Mesenchymal stem cell (in vitro differentiated cells and primary cell): ENCODE measurements at regions not wholly inside any gene's neighbourhood (a gene's known extent, or its start where the extent isn't known, plus 50 kb on each side); places are given as distances from the start of the nearest gene placed in this dataset.
"Not testable (repeated sequence)": the region's sequence is repeated elsewhere in the genome, so short reads cannot be mapped to it uniquely, and the experiment has no call there.

Experiments
- DNase-seq: peaks from one replicate; pipeline ENCODE4 v3.0.0-alpha.2; 2013
- H2AFZ ChIP-seq: one replicate; pipeline ENCODE4 v1.6.1; 2013; ENCODE audit warnings: low read depth, mild to moderate bottlenecking, control low read depth, inconsistent platforms, low read length, moderate library complexity
- H2AK5ac ChIP-seq: 2 replicates; pipeline ENCODE4 v1.6.1; 2013; ENCODE audit warnings: low read length, moderate library complexity, mild to moderate bottlenecking, inconsistent platforms; ENCODE audit not compliant: severe bottlenecking
- H2BK120ac ChIP-seq: one replicate; pipeline ENCODE4 v1.6.1; 2013; ENCODE audit warnings: low read depth, mild to moderate bottlenecking, inconsistent platforms, low read length, moderate library complexity
- H2BK12ac ChIP-seq, 2 experiments: one replicate each; pipeline ENCODE4 v1.6.1; 2013; ENCODE audit warnings: inconsistent platforms in 2 of 2, low read length in 2 of 2, mild to moderate bottlenecking in 2 of 2, moderate library complexity in 2 of 2, control low read depth in 1 of 2
- H2BK15ac ChIP-seq: one replicate; pipeline ENCODE4 v1.6.1; 2013; ENCODE audit warnings: mild to moderate bottlenecking, low read depth, inconsistent platforms; ENCODE audit not compliant: poor library complexity, severe bottlenecking
- H2BK5ac ChIP-seq: 2 replicates; pipeline ENCODE4 v1.6.1; 2013; ENCODE audit warnings: low read depth, mild to moderate bottlenecking, low read length, control low read depth, inconsistent platforms; ENCODE audit not compliant: poor library complexity, severe bottlenecking
- H3K14ac ChIP-seq, 2 experiments: one replicate each; pipeline ENCODE4 v1.6.1; 2013; ENCODE audit warnings: inconsistent platforms in 2 of 2, low read length in 2 of 2, control low read depth in 1 of 2, mild to moderate bottlenecking in 1 of 2, moderate library complexity in 1 of 2
- H3K18ac ChIP-seq, 2 experiments: one replicate each; pipeline ENCODE4 v1.6.1; 2013; ENCODE audit warnings: inconsistent platforms in 2 of 2, low read length in 2 of 2, control low read depth in 1 of 2, low read depth in 1 of 2, mild to moderate bottlenecking in 1 of 2
- H3K23ac ChIP-seq, 2 experiments: one replicate each; pipeline ENCODE4 v1.6.1; 2013; ENCODE audit warnings: inconsistent platforms in 2 of 2, low read length in 2 of 2, mild to moderate bottlenecking in 2 of 2, moderate library complexity in 2 of 2, control low read depth in 1 of 2
- H3K27ac ChIP-seq: 2 replicates; pipeline ENCODE4 v1.5.1; 2013; ENCODE audit warnings: mild to moderate bottlenecking, moderate library complexity, low read length, control low read depth, inconsistent platforms; ENCODE audit not compliant: poor library complexity, severe bottlenecking
- H3K27me3 ChIP-seq, 2 experiments: 2 replicates each; pipeline versions ENCODE4 v1.6.1 to v1.7.0; 2013; ENCODE audit warnings: low read length in 2 of 2, mild to moderate bottlenecking in 2 of 2, moderate library complexity in 2 of 2, control low read depth in 1 of 2, inconsistent platforms in 1 of 2; ENCODE audit not compliant: control insufficient read depth in 1 of 2, insufficient read depth in 1 of 2
- H3K36me3 ChIP-seq, 2 experiments: 2 replicates each; pipeline versions ENCODE4 v1.6.1 to v1.7.0; 2013; ENCODE audit warnings: low read length in 2 of 2, control low read depth in 1 of 2, inconsistent platforms in 1 of 2, low read depth in 1 of 2, mild to moderate bottlenecking in 1 of 2; ENCODE audit not compliant: insufficient read depth in 2 of 2, control insufficient read depth in 1 of 2
- H3K4ac ChIP-seq, 2 experiments: one replicate each; pipeline ENCODE4 v1.6.1; 2013; ENCODE audit warnings: inconsistent platforms in 2 of 2, low read length in 2 of 2, mild to moderate bottlenecking in 2 of 2, moderate library complexity in 2 of 2, control low read depth in 1 of 2, low read depth in 1 of 2
- H3K4me1 ChIP-seq: 2 replicates; pipeline ENCODE4 v1.6.1; 2013; ENCODE audit warnings: low read depth, low read length, control low read depth; ENCODE audit not compliant: control insufficient read depth, insufficient read depth
- H3K4me2 ChIP-seq: 2 replicates; pipeline ENCODE4 v1.6.1; 2013; ENCODE audit warnings: low read length, mild to moderate bottlenecking, inconsistent platforms; ENCODE audit not compliant: poor library complexity, severe bottlenecking
- H3K4me3 ChIP-seq, 2 experiments: 2 replicates each; pipeline versions ENCODE4 v1.5.1 to v1.7.0; 2013; ENCODE audit warnings: low read length in 2 of 2, mild to moderate bottlenecking in 2 of 2, control low read depth in 1 of 2, low read depth in 1 of 2; ENCODE audit not compliant: insufficient read depth in 1 of 2
- H3K79me1 ChIP-seq: replicated peaks from 2 replicates; pipeline ENCODE4 v1.6.1; 2013; ENCODE audit warnings: mild to moderate bottlenecking, control low read depth, low read length, inconsistent platforms; ENCODE audit not compliant: poor library complexity, severe bottlenecking
- H3K9ac ChIP-seq: 2 replicates; pipeline ENCODE4 v1.7.0; 2013; ENCODE audit warnings: mild to moderate bottlenecking, low read length, moderate library complexity
- H3K9me3 ChIP-seq: 2 replicates; pipeline ENCODE4 v1.7.0; 2013; ENCODE audit warnings: mild to moderate bottlenecking, low read length; ENCODE audit not compliant: control insufficient read depth
- H4K8ac ChIP-seq: one replicate; pipeline ENCODE4 v1.6.1; 2013; ENCODE audit warnings: inconsistent platforms, mild to moderate bottlenecking, low read length, moderate library complexity
- H4K91ac ChIP-seq: one replicate; pipeline ENCODE4 v1.6.1; 2013; ENCODE audit warnings: mild to moderate bottlenecking, low read length, inconsistent platforms
- WGBS: methylation state at CpG from one replicate; pipeline ENCODE4 v1.1.7; 2013; ENCODE audit warnings: mixed read lengths; 5-methylcytosine and 5-hydroxymethylcytosine counted together

DNA sequence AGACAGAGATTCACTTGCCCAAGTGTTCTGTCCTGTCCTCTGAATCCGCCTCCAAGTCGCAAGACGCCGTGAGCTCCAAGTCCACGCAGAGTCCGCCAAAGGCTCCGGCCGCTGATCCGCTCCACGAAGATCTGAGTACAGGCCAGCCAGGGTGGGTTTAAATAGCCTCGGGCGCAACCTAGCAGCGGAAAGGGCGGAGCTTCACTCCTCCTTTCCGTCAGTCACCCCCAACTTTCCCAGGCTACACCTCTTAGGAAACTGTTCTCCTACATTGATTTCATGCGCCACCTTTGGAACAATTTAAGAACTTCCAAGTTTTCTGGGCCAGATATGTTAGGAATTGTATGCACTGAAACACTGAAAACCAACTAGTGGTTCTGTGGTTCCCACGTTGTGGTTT, 301.8 kb downstream of the CWH43 start:
- H3K36me3 ChIP-seq, H3K4ac ChIP-seq, H3K4me3 ChIP-seq, H3K18ac ChIP-seq, H2BK15ac ChIP-seq, H2BK120ac ChIP-seq, H4K91ac ChIP-seq, H3K14ac ChIP-seq, H2AK5ac ChIP-seq, H3K9me3 ChIP-seq, H3K27me3 ChIP-seq, H3K79me1 ChIP-seq, H4K8ac ChIP-seq, H3K9ac ChIP-seq, H3K23ac ChIP-seq, H2AFZ ChIP-seq, H3K27ac ChIP-seq, H2BK5ac ChIP-seq, H2BK12ac ChIP-seq, H3K4me1 ChIP-seq, DNase-seq, H3K4me2 ChIP-seq: not testable (repeated sequence)
- 93% methylated on average over 16 of the region's 17 CpGs for WGBS

DNA sequence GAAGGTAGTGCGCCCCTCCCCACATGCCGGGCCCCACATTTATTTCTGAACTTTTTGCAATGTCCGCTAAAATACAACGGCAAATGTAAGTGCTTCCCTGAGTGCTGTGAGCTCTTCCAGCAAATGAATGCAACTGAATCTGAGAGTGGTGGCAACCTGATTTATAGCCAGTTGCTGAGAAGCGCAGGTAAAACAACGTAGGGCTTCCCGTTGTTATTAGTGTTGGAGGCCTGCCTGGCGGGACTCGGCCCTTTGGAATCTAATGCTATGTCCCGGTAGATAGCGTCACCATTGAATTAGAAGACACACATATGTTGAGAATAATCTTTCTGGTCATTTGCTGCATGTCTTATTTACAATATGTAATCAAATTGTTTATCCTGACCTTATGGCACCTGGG, 302.7 kb downstream of the CWH43 start:
- not testable (repeated sequence) for H2BK5ac ChIP-seq, H4K91ac ChIP-seq, H2BK15ac ChIP-seq, H3K27me3 ChIP-seq, H2BK12ac ChIP-seq, H3K4ac ChIP-seq, H3K27ac ChIP-seq, H2AK5ac ChIP-seq, H3K18ac ChIP-seq, H3K79me1 ChIP-seq, H3K4me3 ChIP-seq, H3K23ac ChIP-seq, H3K36me3 ChIP-seq, H2BK120ac ChIP-seq, DNase-seq, H3K14ac ChIP-seq, H3K4me2 ChIP-seq, H3K4me1 ChIP-seq, H2AFZ ChIP-seq, H3K9me3 ChIP-seq, H3K9ac ChIP-seq, H4K8ac ChIP-seq
- WGBS, result 88% methylated on average over 7 of the region's 11 CpGs

DNA sequence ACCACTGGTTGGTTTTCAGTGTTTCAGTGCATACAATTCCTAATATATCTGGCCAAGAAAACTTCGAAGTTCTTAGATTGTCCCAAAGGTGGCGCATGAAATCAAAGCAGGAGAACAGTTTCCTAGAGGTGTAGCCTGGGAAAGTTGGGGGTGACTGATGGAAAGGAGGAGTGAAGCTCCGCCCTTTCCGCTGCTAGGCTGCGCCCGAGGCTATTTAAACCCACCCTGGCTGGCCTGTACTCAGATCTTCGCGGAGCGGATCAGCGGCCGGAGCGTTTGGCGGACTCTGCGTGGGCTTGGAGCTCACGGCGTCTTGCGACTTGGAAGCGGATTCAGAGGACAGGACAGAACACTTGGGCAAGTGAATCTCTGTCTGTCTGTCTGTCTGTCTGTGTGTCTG, 328.7 kb downstream of the CWH43 start:
- H3K18ac ChIP-seq, H3K23ac ChIP-seq, H3K27me3 ChIP-seq, H4K8ac ChIP-seq, H3K79me1 ChIP-seq, H2BK12ac ChIP-seq, H3K27ac ChIP-seq, H3K4me2 ChIP-seq, H2BK15ac ChIP-seq, H3K14ac ChIP-seq, H2BK120ac ChIP-seq, DNase-seq, H4K91ac ChIP-seq, H3K4me3 ChIP-seq, H3K9me3 ChIP-seq, H2AFZ ChIP-seq, H3K4me1 ChIP-seq, H3K9ac ChIP-seq, H2AK5ac ChIP-seq, H2BK5ac ChIP-seq, H3K4ac ChIP-seq, H3K36me3 ChIP-seq: not testable (repeated sequence)
- 86% methylated on average over 4 of the region's 18 CpGs for WGBS

DNA sequence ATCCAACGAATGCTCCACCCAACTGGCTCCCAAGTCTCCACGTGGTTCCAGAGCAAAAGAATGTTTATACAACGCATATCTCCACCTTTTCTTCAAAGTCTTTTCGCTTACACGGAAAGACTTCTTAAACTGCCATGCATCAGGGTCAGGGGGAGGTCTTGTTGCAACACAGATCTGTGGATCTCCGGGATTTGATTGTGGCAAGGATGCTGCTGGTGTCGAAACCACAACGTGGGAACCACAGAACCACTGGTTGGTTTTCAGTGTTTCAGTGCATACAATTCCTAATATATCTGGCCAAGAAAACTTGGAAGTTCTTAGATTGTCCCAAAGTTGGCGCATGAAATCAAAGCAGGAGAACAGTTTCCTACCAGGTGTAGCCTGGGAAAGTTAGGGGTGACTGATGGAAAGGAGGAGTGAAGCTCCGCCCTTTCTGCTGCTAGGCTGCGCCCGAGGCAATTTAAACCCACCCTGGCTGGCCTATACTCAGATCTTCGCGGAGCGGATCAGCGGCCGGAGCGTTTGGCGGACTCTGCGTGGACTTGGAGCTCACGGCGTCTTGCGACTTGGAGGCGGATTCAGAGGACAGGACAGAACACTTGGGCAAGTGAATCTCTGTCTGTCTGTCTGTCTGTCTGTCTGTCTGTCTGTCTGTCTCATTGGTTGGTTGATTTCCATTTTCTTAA, 334.8 kb downstream of the CWH43 start:
- H3K14ac ChIP-seq, H2AK5ac ChIP-seq, H2BK12ac ChIP-seq, H2BK5ac ChIP-seq, DNase-seq, H3K9me3 ChIP-seq, H2BK120ac ChIP-seq, H3K23ac ChIP-seq, H3K27me3 ChIP-seq, H3K4ac ChIP-seq, H3K36me3 ChIP-seq, H3K4me2 ChIP-seq, H3K4me1 ChIP-seq, H3K18ac ChIP-seq, H3K79me1 ChIP-seq, H2AFZ ChIP-seq, H3K4me3 ChIP-seq, H3K9ac ChIP-seq, H3K27ac ChIP-seq, H2BK15ac ChIP-seq, H4K8ac ChIP-seq, H4K91ac ChIP-seq: not testable (repeated sequence)
- WGBS, result 86% methylated on average over 6 of the region's 24 CpGs
